ENCODE measurements at regions not wholly inside any gene's neighbourhood (a gene's known extent, or its start where the extent isn't known, plus 50 kb on each side); places are given as distances from the start of the nearest gene placed in this dataset.

GRCh38 chr6:168221497-168222079, 98.0 kb downstream of the DACT2 start:
- ATAC-seq (no peak), DNase-seq (ENCODE audit: low spot score) (no peak)
- CTCF ChIA-PET, result no interaction called here
- POLR2A ChIA-PET, result no interaction called here
- Mint-ChIP-seq H3K9me3 (peaks cover 3% of the 10 kb centered on the region; the same call in 1 of the 2 replicates), H3K27me3 (ENCODE audit: low read depth) (no peaks in the 10 kb centered on the region), H3K27ac (no peak overlapping the region), H3K36me3 (no peaks in the 10 kb centered on the region), H3K4me3 (no peak overlapping the region), H3K4me1 (peaks cover 20% of the 10 kb centered on the region)
- no peak for TF ChIP-seq SOX15 (CRISPR knock-in tag; IDR thresholded peaks at IDR 0.05)

GRCh38 chr6:168221000-168221399, 98.6 kb downstream of the DACT2 start:
- ChIA-PET POLR2A (no interaction called here), CTCF (no interaction called here)
- Mint-ChIP-seq H3K4me3 (no peak overlapping the region), H3K4me1 (peaks cover 22% of the 10 kb centered on the region), H3K27ac (no peak overlapping the region), H3K36me3 (no peaks in the 10 kb centered on the region), H3K9me3 (peaks cover 3% of the 10 kb centered on the region; the same call in 1 of the 2 replicates), H3K27me3 (ENCODE audit: low read depth) (no peaks in the 10 kb centered on the region)
- no peak for DNase-seq (ENCODE audit: low spot score)
- TF ChIP-seq ZSCAN18 (CRISPR knock-in tag; IDR thresholded peaks at IDR 0.05) (no peak), ZNF263 (CRISPR knock-in tag; IDR thresholded peaks at IDR 0.05; ENCODE audit: low read depth) (no peak), E2F4 (CRISPR knock-in tag; IDR thresholded peaks at IDR 0.05; ENCODE audit: borderline replicate concordance, low read depth) (no peak), USF1 (CRISPR knock-in tag; IDR thresholded peaks at IDR 0.05) (no peak), MXD4 (CRISPR knock-in tag; IDR thresholded peaks at IDR 0.05; ENCODE audit: borderline replicate concordance) (no peak), MYBL2 (CRISPR knock-in tag; IDR thresholded peaks at IDR 0.05) (no peak), TEAD4 (CRISPR knock-in tag; IDR thresholded peaks at IDR 0.05) (no peak), ZNF512 (CRISPR knock-in tag; IDR thresholded peaks at IDR 0.05; ENCODE audit: borderline replicate concordance) (no peak), ZNF317 (CRISPR knock-in tag; IDR thresholded peaks at IDR 0.05; ENCODE audit: borderline replicate concordance, low read depth) (no peak), ZNF232 (CRISPR knock-in tag; IDR thresholded peaks at IDR 0.05) (no peak), GABPB1 (CRISPR knock-in tag; IDR thresholded peaks at IDR 0.05) (no peak), ZNF281 (CRISPR knock-in tag; IDR thresholded peaks at IDR 0.05) (no peak), TCF7 (CRISPR knock-in tag; IDR thresholded peaks at IDR 0.05; ENCODE audit: low read depth) (no peak), FOXJ3 (CRISPR knock-in tag; IDR thresholded peaks at IDR 0.05; ENCODE audit: borderline replicate concordance) (no peak)
- ATAC-seq, result no peak
